IPS-20b (cell line): ENCODE measurements at regions not wholly inside any gene's neighbourhood (a gene's known extent, or its start where the extent isn't known, plus 50 kb on each side); places are given as distances from the start of the nearest gene placed in this dataset.

ENCODE experiments used
- H3K27ac ChIP-seq: one replicate; pipeline ENCODE4 v1.5.1; 2013; ENCODE audit warnings: low read length
- H3K27me3 ChIP-seq: 2 replicates; pipeline ENCODE4 v1.6.1; 2013; ENCODE audit warnings: mild to moderate bottlenecking, low read length, inconsistent platforms; ENCODE audit not compliant: insufficient read depth
- H3K36me3 ChIP-seq: 2 replicates; pipeline ENCODE4 v1.6.1; 2013; ENCODE audit warnings: low read depth, mild to moderate bottlenecking, inconsistent platforms, low read length, moderate library complexity; ENCODE audit not compliant: insufficient read depth
- H3K4me1 ChIP-seq: 2 replicates; pipeline ENCODE4 v1.6.1; 2013; ENCODE audit warnings: mild to moderate bottlenecking, control low read depth, inconsistent platforms, low read length, moderate library complexity; ENCODE audit not compliant: insufficient read depth
- H3K4me3 ChIP-seq: 2 replicates; pipeline ENCODE4 v1.5.1; 2013; ENCODE audit warnings: mild to moderate bottlenecking, low read length, inconsistent platforms
- H3K9ac ChIP-seq: 2 replicates; pipeline ENCODE4 v1.6.1; 2013; ENCODE audit warnings: low read depth, mild to moderate bottlenecking, inconsistent platforms, low read length, moderate library complexity
- H3K9me3 ChIP-seq: 2 replicates; pipeline ENCODE4 v1.6.1; 2013; ENCODE audit warnings: mild to moderate bottlenecking, low read depth, low read length, inconsistent platforms; ENCODE audit not compliant: insufficient read depth

GRCh38 chr12:46535376-46535775, 162.8 kb upstream of the SLC38A2 start:
- no peaks in the 10 kb centered on the region for H3K36me3 ChIP-seq
- H3K4me3 ChIP-seq = no peak overlapping the region
- H3K27me3 ChIP-seq = no peaks in the 10 kb centered on the region
- H3K4me1 ChIP-seq = no peaks in the 10 kb centered on the region
- no peak overlapping the region for H3K9ac ChIP-seq
- no peak overlapping the region for H3K27ac ChIP-seq
- no peaks in the 10 kb centered on the region for H3K9me3 ChIP-seq

DNA sequence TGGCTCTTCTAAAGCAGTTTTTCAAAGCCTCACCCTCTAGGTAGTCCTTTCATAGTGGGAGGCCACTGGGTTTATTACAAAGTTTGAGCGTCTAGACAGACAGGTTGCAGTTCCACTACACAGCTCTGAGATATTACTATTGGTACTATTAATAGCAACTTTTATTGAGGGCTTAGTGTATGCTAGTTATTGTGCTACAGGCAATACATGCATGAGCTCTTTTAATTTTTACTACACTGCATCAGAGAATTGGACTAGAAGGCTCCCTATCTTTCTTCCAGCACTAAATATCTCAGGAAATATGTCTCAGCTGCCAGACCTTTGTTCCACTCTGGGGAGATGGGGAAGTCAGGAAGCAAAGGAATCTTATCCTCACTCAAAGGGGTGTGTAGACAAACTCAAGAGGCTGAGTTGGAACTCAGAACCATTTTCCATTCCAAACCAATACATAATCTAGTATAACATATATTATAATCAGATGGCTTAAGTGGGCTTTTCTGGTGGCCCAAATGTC, 161.8 kb upstream of the SLC38A2 start:
- H3K27me3 ChIP-seq = no peaks in the 10 kb centered on the region
- H3K9me3 ChIP-seq = no peaks in the 10 kb centered on the region
- H3K27ac ChIP-seq = no peak overlapping the region
- H3K4me1 ChIP-seq = no peaks in the 10 kb centered on the region
- H3K36me3 ChIP-seq = no peaks in the 10 kb centered on the region
- H3K4me3 ChIP-seq = no peak overlapping the region
- no peak overlapping the region for H3K9ac ChIP-seq

GRCh38 chr12:46533723-46534122, 161.2 kb upstream of the SLC38A2 start:
- Histone ChIP-seq H3K4me3 (no peak overlapping the region), H3K27ac (no peak overlapping the region), H3K9ac (no peak overlapping the region), H3K4me1 (no peaks in the 10 kb centered on the region), H3K27me3 (no peaks in the 10 kb centered on the region), H3K36me3 (no peaks in the 10 kb centered on the region), H3K9me3 (peaks cover 2% of the 10 kb centered on the region; the same call in 1 of the 2 replicates)

DNA sequence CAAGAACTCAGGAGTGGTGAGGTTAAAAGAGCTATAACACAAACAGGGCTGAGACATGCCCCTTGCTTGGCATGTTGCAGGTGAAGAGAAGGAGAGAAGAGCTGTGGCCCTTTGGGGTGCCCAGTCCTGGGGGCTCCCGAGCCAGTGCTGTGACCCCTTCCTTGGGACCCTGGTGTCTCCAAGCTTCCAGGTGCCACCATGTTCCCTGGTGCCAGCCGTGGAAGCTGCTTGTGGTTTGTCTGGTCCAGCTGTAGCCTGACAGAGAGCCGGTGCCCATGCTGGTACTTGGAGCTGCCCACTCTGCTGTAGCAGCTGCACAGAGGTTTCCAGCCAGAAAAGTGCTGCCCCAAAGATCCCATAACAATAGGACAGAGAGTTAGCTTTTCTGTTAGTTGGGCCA, 159.2 kb upstream of the SLC38A2 start:
- H3K36me3 ChIP-seq = no peaks in the 10 kb centered on the region
- H3K9ac ChIP-seq = no peak overlapping the region
- no peaks in the 10 kb centered on the region for H3K4me1 ChIP-seq
- no peak overlapping the region for H3K4me3 ChIP-seq
- H3K9me3 ChIP-seq = peaks cover 4% of the 10 kb centered on the region; the same call in 1 of the 2 replicates
- no peaks in the 10 kb centered on the region for H3K27me3 ChIP-seq
- H3K27ac ChIP-seq = no peak overlapping the region

DNA sequence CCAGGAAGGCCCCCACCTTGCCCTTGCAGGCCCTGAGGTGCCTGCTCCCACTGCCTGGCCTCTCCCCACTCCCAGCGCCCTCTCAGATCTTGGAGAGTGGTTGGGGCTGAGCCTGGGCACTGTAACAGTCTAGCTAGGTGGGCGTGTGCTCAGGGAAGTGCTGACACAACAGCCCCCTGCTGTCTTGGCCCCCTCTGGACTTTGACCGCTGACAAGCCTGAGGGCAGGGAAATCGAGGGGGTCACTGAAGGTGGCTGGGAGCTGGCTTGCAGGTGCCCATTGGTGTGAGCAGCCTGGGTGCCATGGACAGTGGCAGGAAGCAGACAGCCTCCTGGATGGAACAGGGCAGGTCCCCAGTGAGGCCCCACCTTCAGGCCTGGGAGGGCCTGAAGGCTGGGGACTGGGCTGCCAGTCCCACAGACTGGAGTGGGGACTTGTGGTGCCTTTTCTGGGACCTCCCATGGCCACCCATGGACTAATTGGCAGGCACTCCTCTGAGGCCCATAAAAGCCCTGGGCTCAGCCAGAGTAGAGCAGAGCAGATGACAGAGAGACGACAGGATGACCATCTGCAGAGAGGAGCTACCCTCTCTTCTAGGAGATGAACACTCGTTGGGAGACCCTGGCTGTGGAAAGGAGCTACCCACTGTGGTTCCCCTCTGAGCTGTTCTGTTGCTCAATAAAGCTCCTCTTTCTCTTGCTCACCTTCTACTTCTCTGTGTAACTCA, 158.6 kb upstream of the SLC38A2 start:
- H3K27ac ChIP-seq = no peak overlapping the region
- no peaks in the 10 kb centered on the region for H3K36me3 ChIP-seq
- H3K4me1 ChIP-seq = no peaks in the 10 kb centered on the region
- peaks cover 4% of the 10 kb centered on the region; the same call in 1 of the 2 replicates for H3K9me3 ChIP-seq
- no peak overlapping the region for H3K9ac ChIP-seq
- no peaks in the 10 kb centered on the region for H3K27me3 ChIP-seq
- H3K4me3 ChIP-seq = no peak overlapping the region

DNA sequence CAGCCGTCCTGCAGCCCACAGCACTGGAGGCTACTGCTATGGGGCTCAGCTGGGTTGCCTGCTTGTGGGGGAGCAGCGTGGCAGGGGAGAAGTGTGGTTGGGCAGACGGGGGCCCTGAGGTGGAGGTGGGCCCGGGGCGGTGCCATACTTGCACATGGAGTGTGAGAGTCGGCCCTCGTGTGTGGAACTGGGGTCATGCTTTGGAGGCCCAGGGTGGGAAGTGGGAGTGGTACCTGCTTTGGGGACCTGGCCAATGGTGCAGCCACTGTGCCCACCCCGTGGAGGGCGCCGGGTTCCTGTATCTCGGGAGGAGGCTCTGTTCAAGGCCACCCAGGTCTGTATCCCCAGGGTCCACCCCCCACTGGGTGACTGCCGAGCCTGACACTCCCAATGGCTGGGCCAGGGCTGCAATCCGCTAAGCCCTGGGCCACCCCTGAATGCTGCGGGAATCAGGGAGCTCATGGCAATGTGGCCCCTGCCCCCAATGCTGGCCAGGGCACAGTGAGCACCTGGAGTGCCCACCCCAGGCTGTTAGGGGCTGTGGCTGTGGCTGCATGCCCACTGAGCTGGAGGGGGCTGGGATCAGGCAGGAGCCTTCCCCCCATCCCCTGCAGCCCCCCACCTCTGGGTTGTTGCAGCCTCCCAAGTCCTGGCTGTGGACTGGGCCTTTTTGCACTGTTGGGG, 157.9 kb upstream of the SLC38A2 start:
- no peaks in the 10 kb centered on the region for H3K27me3 ChIP-seq
- no peak overlapping the region for H3K4me3 ChIP-seq
- H3K9me3 ChIP-seq = peaks cover 4% of the 10 kb centered on the region; the same call in 1 of the 2 replicates
- H3K4me1 ChIP-seq = no peaks in the 10 kb centered on the region
- no peak overlapping the region for H3K9ac ChIP-seq
- no peaks in the 10 kb centered on the region for H3K36me3 ChIP-seq
- H3K27ac ChIP-seq = no peak overlapping the region

DNA sequence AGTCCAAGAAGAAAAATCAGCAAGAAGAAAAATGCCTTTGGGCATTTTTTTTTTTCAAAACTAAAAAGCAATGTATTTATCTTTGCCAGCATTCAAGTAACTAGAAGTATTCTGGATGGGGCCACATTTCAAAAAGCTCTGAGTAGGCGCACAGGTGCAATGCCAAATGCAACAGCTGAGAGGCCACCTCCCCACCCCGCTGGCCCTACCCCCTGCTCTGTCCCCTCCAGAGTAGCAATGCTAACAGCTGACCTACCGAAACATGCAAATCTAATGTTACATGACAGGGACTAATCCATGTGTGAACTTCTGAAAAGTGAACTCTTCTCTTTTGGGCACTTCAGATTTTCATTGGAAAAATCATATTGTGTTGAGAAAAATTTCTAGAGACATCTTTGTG, 153.7 kb upstream of the SLC38A2 start:
- Histone ChIP-seq H3K9me3 (peaks cover 4% of the 10 kb centered on the region; the same call in 1 of the 2 replicates), H3K4me3 (no peak overlapping the region), H3K27me3 (no peaks in the 10 kb centered on the region), H3K9ac (no peak overlapping the region), H3K27ac (no peak overlapping the region), H3K36me3 (no peaks in the 10 kb centered on the region), H3K4me1 (no peaks in the 10 kb centered on the region)

- Histone ChIP-seq H3K27ac (no peak overlapping the region), H3K9me3 (peaks cover 4% of the 10 kb centered on the region; the same call in 1 of the 2 replicates), H3K9ac (no peak overlapping the region), H3K4me1 (no peaks in the 10 kb centered on the region), H3K27me3 (no peaks in the 10 kb centered on the region), H3K4me3 (no peak overlapping the region), H3K36me3 (no peaks in the 10 kb centered on the region)
Measured at GRCh38 chr12:46524778-46525177, 152.2 kb upstream of the SLC38A2 start.

DNA sequence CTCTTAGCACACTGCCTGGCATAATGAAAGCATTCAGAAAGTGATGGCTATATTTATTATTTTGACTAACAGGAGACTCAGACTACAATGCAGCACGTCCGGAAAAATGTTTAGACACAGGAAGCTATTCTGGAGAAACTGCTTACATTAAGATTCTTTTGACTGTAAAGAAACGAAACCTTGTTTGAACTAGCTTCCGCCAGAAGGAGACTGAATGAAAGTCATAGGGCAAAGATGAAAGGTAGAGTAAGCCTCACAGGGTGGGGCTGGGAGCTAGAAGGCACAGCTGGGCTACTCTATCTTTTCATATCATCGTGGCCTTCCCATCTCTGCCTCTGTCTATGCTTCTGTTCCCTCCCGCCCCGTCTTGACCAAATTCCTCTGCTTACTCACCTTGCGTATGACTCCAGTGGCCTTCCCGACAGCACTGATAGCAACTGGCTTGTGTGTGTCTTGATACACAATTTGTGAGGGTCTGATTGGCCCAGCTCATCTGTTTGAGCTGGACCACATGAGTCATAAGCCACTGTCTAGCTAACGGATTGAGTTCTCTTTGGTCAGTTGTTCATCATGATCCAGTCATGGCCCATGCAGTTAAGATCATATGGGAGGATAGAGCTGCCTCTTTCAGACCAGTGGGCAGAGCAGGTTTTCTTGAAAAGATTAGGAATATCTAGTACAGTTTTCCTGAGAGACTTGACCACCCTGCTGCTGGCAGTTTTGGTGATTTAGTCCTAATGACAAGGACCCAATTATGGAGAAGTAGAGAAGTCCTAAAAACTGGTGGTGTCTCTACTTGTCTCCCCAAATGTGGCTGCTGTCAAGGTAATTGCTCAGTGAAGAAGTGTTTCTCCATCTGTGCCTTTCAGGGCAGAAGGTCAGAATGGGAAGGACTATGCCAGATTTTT, 151.5 kb upstream of the SLC38A2 start:
- H3K9ac ChIP-seq = no peak overlapping the region
- H3K9me3 ChIP-seq = peaks cover 4% of the 10 kb centered on the region; the same call in 1 of the 2 replicates
- no peak overlapping the region for H3K4me3 ChIP-seq
- H3K36me3 ChIP-seq = no peaks in the 10 kb centered on the region
- no peak overlapping the region for H3K27ac ChIP-seq
- H3K4me1 ChIP-seq = no peaks in the 10 kb centered on the region
- no peaks in the 10 kb centered on the region for H3K27me3 ChIP-seq

- Histone ChIP-seq H3K4me3 (no peak overlapping the region), H3K4me1 (no peaks in the 10 kb centered on the region), H3K9me3 (no peaks in the 10 kb centered on the region), H3K9ac (no peak overlapping the region), H3K27me3 (no peaks in the 10 kb centered on the region), H3K36me3 (no peaks in the 10 kb centered on the region), H3K27ac (no peak overlapping the region)
Measured at GRCh38 chr12:46523446-46523845, 150.9 kb upstream of the SLC38A2 start.

DNA sequence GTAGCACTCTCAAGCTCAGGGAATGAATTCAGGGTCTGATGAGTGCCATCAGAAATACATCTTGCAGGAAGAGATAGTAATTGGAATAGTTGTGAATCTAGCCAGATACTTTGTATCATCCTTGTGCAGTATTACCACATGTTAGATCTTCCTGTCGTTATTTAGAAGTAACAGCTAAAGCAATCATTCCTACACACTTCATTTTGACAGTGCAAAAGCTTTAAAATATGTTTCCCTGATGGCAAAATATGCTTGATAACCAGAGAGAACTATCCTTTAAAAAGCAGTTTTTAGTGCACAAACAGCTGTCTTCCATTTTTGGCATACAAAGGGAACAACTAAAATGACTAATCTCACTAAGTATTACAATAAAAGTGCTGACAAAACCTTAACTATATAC, 149.5 kb upstream of the SLC38A2 start:
- no peak overlapping the region for H3K4me3 ChIP-seq
- H3K27ac ChIP-seq = no peak overlapping the region
- no peak overlapping the region for H3K9ac ChIP-seq
- H3K27me3 ChIP-seq = no peaks in the 10 kb centered on the region
- H3K4me1 ChIP-seq = no peaks in the 10 kb centered on the region; the same call in 1 of the 2 replicates
- no peaks in the 10 kb centered on the region for H3K9me3 ChIP-seq
- no peaks in the 10 kb centered on the region for H3K36me3 ChIP-seq
